GM18951 (cell line): ENCODE measurements at regions not wholly inside any gene's neighbourhood (a gene's known extent, or its start where the extent isn't known, plus 50 kb on each side); places are given as distances from the start of the nearest gene placed in this dataset.
"Not testable (repeated sequence)": the region's sequence is repeated elsewhere in the genome, so short reads cannot be mapped to it uniquely, and the experiment has no call there.

Experiments
- POLR2A ChIP-seq: IDR thresholded peaks from 4 replicates; pipeline ENCODE4 v1.6.1; 2011; ENCODE audit warnings: mild to moderate bottlenecking; ENCODE audit not compliant: insufficient read length, insufficient read depth; ENCODE audit errors: extremely low read depth
- in situ Hi-C: fragments of 300-500 bp; cut with MboI; formaldehyde crosslinking; loops from one replicate; pipeline ENCODE4 v1.12.0; 2022; ENCODE audit warnings: low sequenced_read_pairs, mixed read lengths, inconsistent platforms; ENCODE audit not compliant: unreplicated experiment

DNA sequence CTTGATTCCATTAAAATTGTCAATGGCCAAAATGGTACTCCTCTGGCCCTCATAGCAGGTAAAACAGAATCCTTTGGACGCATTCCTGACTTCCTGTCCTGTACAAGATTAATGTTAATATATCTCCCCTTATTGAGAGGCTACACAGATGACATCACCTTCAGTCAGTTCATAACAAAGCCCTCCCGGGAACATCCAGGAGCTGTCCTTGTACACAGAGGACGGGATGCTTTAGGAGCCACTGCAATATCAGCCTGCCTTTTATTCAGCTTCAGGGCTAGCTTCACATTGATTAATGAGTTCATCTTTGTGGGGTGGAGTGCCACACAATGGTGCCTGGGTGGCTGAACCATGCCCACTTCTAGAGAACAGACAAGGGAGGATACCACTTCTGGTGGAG is 235.1 kb downstream of the NRIP1 start:
- in situ Hi-C loops, result no loop called here
- no peak for TF ChIP-seq POLR2A

GRCh38 chr21:14827468-14827867 is 237.3 kb downstream of the NRIP1 start:
- in situ Hi-C loops, result no loop called here
- no peak for TF ChIP-seq POLR2A

GRCh38 chr21:14826630-14827029 is 238.2 kb downstream of the NRIP1 start:
- in situ Hi-C loops, result no loop called here
- no peak for TF ChIP-seq POLR2A

GRCh38 chr21:14825514-14825974 is 239.3 kb downstream of the NRIP1 start:
- in situ Hi-C loops, result no loop called here

DNA sequence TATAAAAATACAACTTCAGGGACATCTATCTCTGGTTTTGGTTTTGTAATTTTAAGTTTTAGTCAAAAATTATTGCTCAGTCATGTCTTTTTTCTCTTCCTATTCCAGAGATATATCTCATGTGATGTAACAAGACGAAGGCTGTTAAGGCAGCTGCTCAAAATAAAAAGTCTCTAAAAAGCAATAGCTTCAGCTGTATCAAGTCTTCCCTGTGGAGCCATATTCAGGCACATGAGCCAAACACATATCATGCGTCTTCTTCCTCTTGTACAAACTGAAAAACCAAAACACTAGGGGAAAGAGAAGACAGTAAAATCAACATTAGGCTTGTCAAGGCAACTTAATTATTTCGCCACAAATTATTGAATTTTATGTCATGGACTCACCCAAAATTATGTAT is 240.7 kb downstream of the NRIP1 start:
- in situ Hi-C loops, result no loop called here
- TF ChIP-seq POLR2A, result no peak

More at GRCh38 chr21:14825514-14825974, 239.3 kb downstream of the NRIP1 start:
- no peak for TF ChIP-seq POLR2A

GRCh38 chr21:14817311-14817710 is 247.5 kb downstream of the NRIP1 start:
- no peak for TF ChIP-seq POLR2A
- in situ Hi-C loops, result no loop called here

GRCh38 chr21:14814991-14815390 is 249.8 kb downstream of the NRIP1 start:
- in situ Hi-C loops, result no loop called here
- TF ChIP-seq POLR2A, result no peak

DNA sequence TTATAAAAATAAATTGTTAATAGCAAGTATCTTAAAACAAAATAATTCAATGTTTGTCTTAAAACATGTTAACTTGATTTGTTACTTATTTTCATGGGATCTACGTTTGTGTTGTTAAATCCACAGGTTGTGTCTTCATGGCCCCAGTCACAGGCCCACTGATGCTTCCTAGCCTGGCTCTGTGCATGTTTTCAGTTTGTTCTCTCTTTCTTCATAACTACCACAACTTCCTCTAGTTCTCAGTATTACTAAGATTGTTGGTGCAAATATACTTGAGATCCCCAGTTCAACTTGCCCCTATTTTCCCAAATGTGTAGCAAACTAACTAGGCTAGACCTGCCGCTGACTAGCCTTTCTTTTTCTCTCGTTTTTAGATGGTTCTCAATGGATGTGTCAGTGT is 250.5 kb downstream of the NRIP1 start:
- TF ChIP-seq POLR2A, result no peak
- in situ Hi-C loops, result no loop called here

GRCh38 chr21:14804170-14804569 is 258.1 kb upstream of the SAMSN1 start:
- in situ Hi-C loops, result not testable (repeated sequence)

DNA sequence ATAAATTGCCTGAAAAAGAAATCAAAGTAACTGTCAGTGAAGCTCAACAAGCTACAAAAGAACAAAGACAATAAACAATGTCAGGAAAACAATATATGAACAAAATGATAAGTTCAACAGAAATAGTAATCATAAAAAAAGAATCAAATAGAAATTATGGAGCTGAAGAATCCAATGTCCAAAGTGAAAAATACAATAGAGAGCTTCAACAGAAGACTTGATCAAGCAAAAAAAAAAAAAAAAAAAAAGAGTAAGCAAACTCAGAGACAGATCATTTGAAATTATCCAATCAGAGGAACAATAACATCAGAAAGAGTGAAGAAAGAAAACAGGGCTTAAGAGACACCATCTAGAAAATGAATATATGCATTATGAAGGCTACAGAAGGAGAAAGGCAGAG is 251.4 kb upstream of the SAMSN1 start:
- TF ChIP-seq POLR2A, result no peak
- in situ Hi-C loops, result no loop called here

- in situ Hi-C loops, result no loop called here
- no peak for TF ChIP-seq POLR2A
Measured at GRCh38 chr21:14787312-14787711, 241.2 kb upstream of the SAMSN1 start.

DNA sequence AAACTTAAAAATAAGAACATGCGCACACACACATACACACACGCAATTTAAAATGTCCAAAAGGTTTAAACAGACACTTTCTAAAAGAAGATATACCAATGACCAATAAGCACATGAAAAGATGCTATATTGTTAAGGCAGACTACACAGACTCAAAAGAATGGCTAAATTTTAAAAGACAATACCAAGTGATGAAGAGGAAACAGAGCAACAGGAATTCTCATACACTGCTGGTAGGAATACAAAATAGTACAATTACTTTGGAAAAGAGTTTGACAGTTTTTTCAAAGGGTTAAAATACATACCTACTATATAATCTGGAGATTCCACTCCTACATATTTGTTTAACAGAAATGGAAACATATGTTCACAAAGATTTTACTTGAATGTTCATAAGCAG is 239.6 kb upstream of the SAMSN1 start:
- in situ Hi-C loops, result no loop called here
- TF ChIP-seq POLR2A, result no peak

DNA sequence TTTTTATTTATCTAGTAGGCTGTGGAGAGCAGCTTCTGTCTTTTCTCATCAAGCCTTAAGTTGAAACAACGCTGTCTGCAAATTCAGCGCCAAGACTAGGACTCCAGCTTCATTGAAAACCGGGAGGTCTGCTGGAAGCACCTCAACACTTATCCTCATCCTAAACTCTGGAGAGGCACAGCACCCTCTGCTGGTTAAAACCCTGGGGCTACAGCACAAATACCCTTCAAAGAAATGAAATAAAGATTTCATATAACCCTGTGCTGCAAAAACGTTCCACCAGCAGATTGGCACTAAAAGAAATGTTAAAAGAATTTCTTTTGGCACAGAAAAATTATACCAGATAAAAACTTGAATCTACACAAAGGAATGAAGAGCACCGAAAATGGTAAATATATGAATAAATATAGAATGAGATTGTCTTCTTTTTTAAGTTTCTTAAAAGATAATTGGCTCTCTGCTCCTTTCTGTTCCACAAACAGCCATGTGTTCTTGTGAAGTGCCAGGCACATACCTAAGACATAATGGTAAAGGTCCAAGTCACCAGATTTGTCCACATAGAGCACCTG is 227.7 kb upstream of the SAMSN1 start:
- in situ Hi-C loops, result no loop called here
- TF ChIP-seq POLR2A, result no peak

DNA sequence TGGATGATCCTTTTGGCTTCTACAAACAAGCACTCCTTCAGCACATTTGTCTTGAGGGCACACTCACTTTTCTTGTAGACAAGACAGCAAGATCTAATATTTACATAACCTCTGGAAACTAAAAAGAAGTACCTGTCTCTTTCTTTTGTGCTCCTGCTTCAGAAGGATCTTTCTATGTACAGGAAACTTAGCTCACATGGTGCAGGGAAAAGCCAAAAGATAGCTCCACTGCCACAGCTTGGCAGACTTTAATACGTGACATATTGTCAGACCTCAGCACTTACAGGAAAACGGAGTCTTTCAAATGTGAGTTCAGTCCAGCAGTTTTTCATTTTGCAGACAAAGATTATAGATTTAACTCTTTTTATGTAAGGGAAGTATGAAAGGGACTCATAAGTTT is 225.5 kb upstream of the SAMSN1 start:
- TF ChIP-seq POLR2A, result no peak
- in situ Hi-C loops, result no loop called here

GRCh38 chr21:14768042-14768441 is 221.9 kb upstream of the SAMSN1 start:
- no peak for TF ChIP-seq POLR2A
- in situ Hi-C loops, result no loop called here
